ENCODE measurements at regions not wholly inside any gene's neighbourhood (a gene's known extent, or its start where the extent isn't known, plus 50 kb on each side); places are given as distances from the start of the nearest gene placed in this dataset.
A peak's percentile ranks its signal among the peaks of the same experiment; 100 is the strongest.

GRCh38 chr18:10035281-10035991 lies 121.6 kb downstream of the VAPA start:
- ATAC-seq (no peak), DNase-seq (no peak)
- H3K4me1 ChIP-seq (ENCODE audit: control insufficient read depth, insufficient read depth, low read length): peaks cover 2% of the 10 kb centered on the region
- H3K4me3 ChIP-seq (ENCODE audit: low read length): no peak overlapping the region
- H3K27ac ChIP-seq (ENCODE audit: low read length): no peak overlapping the region
- no peaks in the 10 kb centered on the region for H3K27me3 ChIP-seq (ENCODE audit: control insufficient read depth, insufficient read depth)
- no peaks in the 10 kb centered on the region for H3K9me3 ChIP-seq (ENCODE audit: control insufficient read depth, low read length)
- intact Hi-C loops (cut with DNase I): no loop called here
- 80% methylated on average over 13 of the region's 13 CpGs for WGBS

GRCh38 chr18:10036479-10036878 lies 122.7 kb downstream of the VAPA start:
- peaks cover 2% of the 10 kb centered on the region for H3K4me1 ChIP-seq (ENCODE audit: control insufficient read depth, insufficient read depth, low read length)
- 91% methylated on average over 6 of the region's 6 CpGs for WGBS
- no peak for DNase-seq
- H3K27ac ChIP-seq (ENCODE audit: low read length): peak overlapping the region; percentile 38
- intact Hi-C loops (cut with DNase I): no loop called here
- H3K9me3 ChIP-seq (ENCODE audit: control insufficient read depth, low read length): no peaks in the 10 kb centered on the region
- no peak for ATAC-seq
- no peak overlapping the region for H3K4me3 ChIP-seq (ENCODE audit: low read length)
- H3K27me3 ChIP-seq (ENCODE audit: control insufficient read depth, insufficient read depth): no peaks in the 10 kb centered on the region

GRCh38 chr18:10037181-10037580 lies 123.4 kb downstream of the VAPA start:
- DNase-seq (no peak), ATAC-seq (no peak)
- no peaks in the 10 kb centered on the region for H3K27me3 ChIP-seq (ENCODE audit: control insufficient read depth, insufficient read depth)
- H3K9me3 ChIP-seq (ENCODE audit: control insufficient read depth, low read length): no peaks in the 10 kb centered on the region
- no peak overlapping the region for H3K4me3 ChIP-seq (ENCODE audit: low read length)
- H3K4me1 ChIP-seq (ENCODE audit: control insufficient read depth, insufficient read depth, low read length): peaks cover 2% of the 10 kb centered on the region
- no peak overlapping the region for H3K27ac ChIP-seq (ENCODE audit: low read length)
- 95% methylated on average over 6 of the region's 6 CpGs for WGBS
- intact Hi-C loops (cut with DNase I): no loop called here

GRCh38 chr18:10038268-10038667 lies 124.5 kb downstream of the VAPA start:
- no peaks in the 10 kb centered on the region for H3K27me3 ChIP-seq (ENCODE audit: control insufficient read depth, insufficient read depth)
- ATAC-seq: no peak
- H3K27ac ChIP-seq (ENCODE audit: low read length): no peak overlapping the region
- intact Hi-C loops (cut with DNase I): no loop called here
- H3K4me1 ChIP-seq (ENCODE audit: control insufficient read depth, insufficient read depth, low read length): peaks cover 2% of the 10 kb centered on the region
- no peak overlapping the region for H3K4me3 ChIP-seq (ENCODE audit: low read length)
- no peak for DNase-seq
- H3K9me3 ChIP-seq (ENCODE audit: control insufficient read depth, low read length): no peaks in the 10 kb centered on the region
- WGBS: 82% methylated on average over 2 of the region's 2 CpGs

- 53% methylated on average over 4 of the region's 4 CpGs for WGBS
- peak in 1 of 3 donors; percentile 67 for DNase-seq
Measured at GRCh38 chr18:10040287-10041011, 126.6 kb downstream of the VAPA start.

GRCh38 chr18:10041180-10041579 lies 127.4 kb downstream of the VAPA start:
- Histone ChIP-seq H3K27ac (ENCODE audit: low read length) (no peak overlapping the region), H3K9me3 (ENCODE audit: control insufficient read depth, low read length) (peaks cover 2% of the 10 kb centered on the region), H3K27me3 (ENCODE audit: control insufficient read depth, insufficient read depth) (no peaks in the 10 kb centered on the region), H3K4me1 (ENCODE audit: control insufficient read depth, insufficient read depth, low read length) (peaks cover 2% of the 10 kb centered on the region), H3K4me3 (ENCODE audit: low read length) (no peak overlapping the region)
- peak; percentile 71 to 91 (median 80) for DNase-seq
- ATAC-seq: peak; percentile 92 to 93
- intact Hi-C loops (cut with DNase I): loop anchor here in 1 of 4 donors (10.0 kb wide), 1 partner anchor 344 kb away; no protein-coding TSS in a partner anchor

More at GRCh38 chr18:10040287-10041011, 126.6 kb downstream of the VAPA start:
- Histone ChIP-seq H3K4me3 (ENCODE audit: low read length) (no peak overlapping the region), H3K9me3 (ENCODE audit: control insufficient read depth, low read length) (peaks cover 2% of the 10 kb centered on the region), H3K27ac (ENCODE audit: low read length) (peak overlapping the region; percentile 57), H3K27me3 (ENCODE audit: control insufficient read depth, insufficient read depth) (no peaks in the 10 kb centered on the region), H3K4me1 (ENCODE audit: control insufficient read depth, insufficient read depth, low read length) (peaks cover 2% of the 10 kb centered on the region)
- peak; percentile 92 to 94 for ATAC-seq
- intact Hi-C loops (cut with DNase I): loop anchor here in 1 of 4 donors (10.0 kb wide), 1 partner anchor 344 kb away; no protein-coding TSS in a partner anchor

- Histone ChIP-seq H3K27me3 (ENCODE audit: control insufficient read depth, insufficient read depth) (no peaks in the 10 kb centered on the region), H3K9me3 (ENCODE audit: control insufficient read depth, low read length) (peaks cover 2% of the 10 kb centered on the region), H3K4me3 (ENCODE audit: low read length) (no peak overlapping the region), H3K27ac (ENCODE audit: low read length) (no peak overlapping the region), H3K4me1 (ENCODE audit: control insufficient read depth, insufficient read depth, low read length) (peaks cover 2% of the 10 kb centered on the region)
- 93% methylated on average over 5 of the region's 5 CpGs for WGBS
- ATAC-seq (no peak), DNase-seq (no peak)
- intact Hi-C loops (cut with DNase I): loop anchor here in 1 of 4 donors (10.0 kb wide), 1 partner anchor 342 kb away; no protein-coding TSS in a partner anchor
Measured at GRCh38 chr18:10042492-10042891, 128.7 kb downstream of the VAPA start.

- ATAC-seq (no peak), DNase-seq (no peak)
- 90% methylated on average over 1 of the region's 1 CpG for whole genome bisulfite sequencing
- no peaks in the 10 kb centered on the region for H3K4me1 ChIP-seq (ENCODE audit: control insufficient read depth, insufficient read depth, low read length)
- peaks cover 2% of the 10 kb centered on the region for H3K9me3 ChIP-seq (ENCODE audit: control insufficient read depth, low read length)
- H3K27me3 ChIP-seq (ENCODE audit: control insufficient read depth, insufficient read depth): no peaks in the 10 kb centered on the region
- no peak overlapping the region for H3K4me3 ChIP-seq (ENCODE audit: low read length)
- H3K27ac ChIP-seq (ENCODE audit: low read length): no peak overlapping the region
- intact Hi-C loops (cut with DNase I): loop anchor here in 1 of 4 donors (10.0 kb wide), 1 partner anchor 341 kb away; no protein-coding TSS in a partner anchor
Measured at GRCh38 chr18:10044054-10044453, 130.2 kb downstream of the VAPA start.

- intact Hi-C loops (cut with DNase I): loop anchor here in 1 of 4 donors (10.0 kb wide), 1 partner anchor 339 kb away; no protein-coding TSS in a partner anchor
- Histone ChIP-seq H3K27me3 (ENCODE audit: control insufficient read depth, insufficient read depth) (no peaks in the 10 kb centered on the region), H3K9me3 (ENCODE audit: control insufficient read depth, low read length) (peaks cover 2% of the 10 kb centered on the region), H3K27ac (ENCODE audit: low read length) (no peak overlapping the region), H3K4me3 (ENCODE audit: low read length) (no peak overlapping the region), H3K4me1 (ENCODE audit: control insufficient read depth, insufficient read depth, low read length) (no peaks in the 10 kb centered on the region)
- ATAC-seq (no peak), DNase-seq (peak in 2 of 3 donors; percentile 35 to 66)
- WGBS: 91% methylated on average over 23 of the region's 23 CpGs
Measured at GRCh38 chr18:10045296-10045891, 131.6 kb downstream of the VAPA start.

- peak in 1 of 3 donors; percentile 16 for DNase-seq
- Histone ChIP-seq H3K4me1 (ENCODE audit: control insufficient read depth, insufficient read depth, low read length) (no peaks in the 10 kb centered on the region), H3K9me3 (ENCODE audit: control insufficient read depth, low read length) (peaks cover 2% of the 10 kb centered on the region), H3K4me3 (ENCODE audit: low read length) (no peak overlapping the region), H3K27me3 (ENCODE audit: control insufficient read depth, insufficient read depth) (no peaks in the 10 kb centered on the region), H3K27ac (ENCODE audit: low read length) (no peak overlapping the region)
- no peak for ATAC-seq
- 84% methylated on average over 13 of the region's 13 CpGs for WGBS
- intact Hi-C loops (cut with DNase I): loop anchor here in 1 of 4 donors (10.0 kb wide), 1 partner anchor 339 kb away; no protein-coding TSS in a partner anchor
Measured at GRCh38 chr18:10046178-10046807, 132.5 kb downstream of the VAPA start.

Data from right cardiac atrium (tissue), 5 donors.